ENCODE measurements at regions not wholly inside any gene's neighbourhood (a gene's known extent, or its start where the extent isn't known, plus 50 kb on each side); places are given as distances from the start of the nearest gene placed in this dataset.

DNA sequence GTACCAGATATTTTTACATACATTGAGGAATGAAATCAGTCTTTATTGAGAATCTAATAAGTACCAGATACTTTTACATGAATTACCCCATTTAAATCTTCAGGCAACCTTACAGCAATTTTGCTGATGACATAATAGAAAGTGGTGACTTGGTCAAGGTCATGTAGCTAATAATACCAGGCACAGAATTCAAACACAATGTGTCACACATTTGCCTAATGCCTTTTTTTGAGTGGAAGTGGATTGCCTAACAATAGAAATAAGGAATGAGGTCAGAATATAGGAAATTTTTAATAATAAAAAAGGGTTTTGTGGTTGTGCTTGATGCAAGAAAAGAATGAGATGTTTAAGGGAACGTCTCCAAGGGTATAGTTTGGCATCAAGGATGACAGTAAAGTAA is 466.6 kb upstream of the IGFBP3 start (continued):
- no peak for TF ChIP-seq SAP30 (IDR thresholded peaks at IDR 0.05; ENCODE audit: insufficient read depth, insufficient replicate concordance, low read length)
- no peak for TF ChIP-seq USF2 (IDR thresholded peaks at IDR 0.05; ENCODE audit: low read length)

All from H1 (cell line).